CD4-positive, alpha-beta T cell treated with Interleukin-12 subunit alpha and Interleukin-12 subunit beta, for 1 hour (primary cell): ENCODE measurements at regions not wholly inside any gene's neighbourhood (a gene's known extent, or its start where the extent isn't known, plus 50 kb on each side); places are given as distances from the start of the nearest gene placed in this dataset.

Source experiments
- DNase-seq: peaks from one replicate; pipeline ENCODE4 v3.0.0-alpha.2; 2020

- DNase-seq, result no peak
Measured at GRCh38 chr17:65404761-65405160, 156.7 kb downstream of the AXIN2 start.

- no peak for DNase-seq
Measured at GRCh38 chr17:65403626-65404025, 157.8 kb downstream of the AXIN2 start.

GRCh38 chr17:65402513-65403496 lies 158.6 kb downstream of the AXIN2 start:
- no peak for DNase-seq

GRCh38 chr17:65401561-65401960 lies 159.9 kb downstream of the AXIN2 start:
- no peak for DNase-seq

GRCh38 chr17:65400701-65401100 lies 160.7 kb downstream of the AXIN2 start:
- DNase-seq, result no peak

GRCh38 chr17:65398040-65398787 lies 163.2 kb downstream of the AXIN2 start:
- no peak for DNase-seq

GRCh38 chr17:65395924-65396323 lies 165.5 kb downstream of the AXIN2 start:
- no peak for DNase-seq

- no peak for DNase-seq
Measured at GRCh38 chr17:65394811-65395472, 166.5 kb downstream of the AXIN2 start.

GRCh38 chr17:65393514-65393913 lies 167.9 kb downstream of the AXIN2 start:
- DNase-seq, result no peak

GRCh38 chr17:65389949-65390348 lies 171.5 kb downstream of the AXIN2 start:
- DNase-seq, result no peak

- no peak for DNase-seq
Measured at GRCh38 chr17:65389426-65389825, 172.0 kb downstream of the AXIN2 start.

GRCh38 chr17:65388911-65389310 lies 172.5 kb downstream of the AXIN2 start:
- no peak for DNase-seq

- DNase-seq, result no peak
Measured at GRCh38 chr17:65387322-65387721, 174.1 kb downstream of the AXIN2 start.

- DNase-seq, result no peak
Measured at GRCh38 chr17:65385726-65386125, 175.7 kb downstream of the AXIN2 start.

- DNase-seq, result no peak
Measured at GRCh38 chr17:65385071-65385470, 176.4 kb downstream of the AXIN2 start.

- no peak for DNase-seq
Measured at GRCh38 chr17:65381152-65381551, 180.3 kb downstream of the AXIN2 start.

- no peak for DNase-seq
Measured at GRCh38 chr17:65374966-65375365, 186.5 kb downstream of the AXIN2 start.

- DNase-seq, result no peak
Measured at GRCh38 chr17:65371702-65372101, 189.7 kb downstream of the AXIN2 start.

- no peak for DNase-seq
Measured at GRCh38 chr17:65370669-65371131, 190.7 kb downstream of the AXIN2 start.

- DNase-seq, result no peak
Measured at GRCh38 chr17:65368341-65368740, 193.1 kb downstream of the AXIN2 start.

GRCh38 chr17:65366102-65366844 lies 195.2 kb downstream of the AXIN2 start:
- no peak for DNase-seq

GRCh38 chr17:65365169-65365568 lies 196.3 kb downstream of the AXIN2 start:
- DNase-seq, result no peak

GRCh38 chr17:65364438-65364837 lies 197.0 kb downstream of the AXIN2 start:
- no peak for DNase-seq
